ENCODE measurements at regions not wholly inside any gene's neighbourhood (a gene's known extent, or its start where the extent isn't known, plus 50 kb on each side); places are given as distances from the start of the nearest gene placed in this dataset.

GRCh38 chr18:28691496-28691840, 514.5 kb upstream of the CDH2 start:
- Histone ChIP-seq H3K79me2 (ENCODE audit: control insufficient read depth, low read length) (no peaks in the 10 kb centered on the region), H3K27ac (ENCODE audit: low read depth, low read length) (no peak overlapping the region), H3K4me3 (ENCODE audit: low read length) (no peak overlapping the region), H3K4me2 (ENCODE audit: low read length) (no peak overlapping the region), H3K36me3 (ENCODE audit: control insufficient read depth, low read length) (no peaks in the 10 kb centered on the region), H3F3A (ENCODE audit: control insufficient read depth, insufficient read depth) (no peaks in the 10 kb centered on the region), H3K9me2 (replicated peaks; ENCODE audit: control insufficient read depth, low read length) (no peaks in the 10 kb centered on the region), H3K4me1 (ENCODE audit: control insufficient read depth, low read length) (no peaks in the 10 kb centered on the region), H3K27me3 (ENCODE audit: control insufficient read depth, low read length) (no peaks in the 10 kb centered on the region), H3K9me3 (ENCODE audit: control insufficient read depth, insufficient read depth, low read length) (no peaks in the 10 kb centered on the region; the same call in 1 of the 2 replicates), H4K20me1 (ENCODE audit: control insufficient read depth, insufficient read depth, low read depth, low read length) (no peaks in the 10 kb centered on the region)
- TF ChIP-seq, protein P1, sequence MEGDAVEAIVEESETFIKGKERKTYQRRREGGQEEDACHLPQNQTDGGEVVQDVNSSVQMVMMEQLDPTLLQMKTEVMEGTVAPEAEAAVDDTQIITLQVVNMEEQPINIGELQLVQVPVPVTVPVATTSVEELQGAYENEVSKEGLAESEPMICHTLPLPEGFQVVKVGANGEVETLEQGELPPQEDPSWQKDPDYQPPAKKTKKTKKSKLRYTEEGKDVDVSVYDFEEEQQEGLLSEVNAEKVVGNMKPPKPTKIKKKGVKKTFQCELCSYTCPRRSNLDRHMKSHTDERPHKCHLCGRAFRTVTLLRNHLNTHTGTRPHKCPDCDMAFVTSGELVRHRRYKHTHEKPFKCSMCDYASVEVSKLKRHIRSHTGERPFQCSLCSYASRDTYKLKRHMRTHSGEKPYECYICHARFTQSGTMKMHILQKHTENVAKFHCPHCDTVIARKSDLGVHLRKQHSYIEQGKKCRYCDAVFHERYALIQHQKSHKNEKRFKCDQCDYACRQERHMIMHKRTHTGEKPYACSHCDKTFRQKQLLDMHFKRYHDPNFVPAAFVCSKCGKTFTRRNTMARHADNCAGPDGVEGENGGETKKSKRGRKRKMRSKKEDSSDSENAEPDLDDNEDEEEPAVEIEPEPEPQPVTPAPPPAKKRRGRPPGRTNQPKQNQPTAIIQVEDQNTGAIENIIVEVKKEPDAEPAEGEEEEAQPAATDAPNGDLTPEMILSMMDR (IDR thresholded peaks at IDR 0.05; ENCODE audit: low read depth, low read length, poor library complexity, severe bottlenecking): no peak
- TF ChIP-seq EZH2phosphoT487 (IDR thresholded peaks at IDR 0.05; ENCODE audit: borderline replicate concordance, low read length): no peak

GRCh38 chr18:28690836-28691495, 514.0 kb upstream of the CDH2 start:
- Histone ChIP-seq H3K79me2 (ENCODE audit: control insufficient read depth, low read length) (no peaks in the 10 kb centered on the region), H3K27me3 (ENCODE audit: control insufficient read depth, low read length) (no peaks in the 10 kb centered on the region), H3K4me3 (ENCODE audit: low read length) (no peak overlapping the region), H3K4me1 (ENCODE audit: control insufficient read depth, low read length) (no peaks in the 10 kb centered on the region), H4K20me1 (ENCODE audit: control insufficient read depth, insufficient read depth, low read depth, low read length) (no peaks in the 10 kb centered on the region), H3K9me2 (replicated peaks; ENCODE audit: control insufficient read depth, low read length) (no peaks in the 10 kb centered on the region), H3K9me3 (ENCODE audit: control insufficient read depth, insufficient read depth, low read length) (no peaks in the 10 kb centered on the region; the same call in 1 of the 2 replicates), H3K4me2 (ENCODE audit: low read length) (no peak overlapping the region), H3K27ac (ENCODE audit: low read depth, low read length) (no peak overlapping the region), H3F3A (ENCODE audit: control insufficient read depth, insufficient read depth) (no peaks in the 10 kb centered on the region), H3K36me3 (ENCODE audit: control insufficient read depth, low read length) (no peaks in the 10 kb centered on the region)
- no peak for TF ChIP-seq EZH2phosphoT487 (IDR thresholded peaks at IDR 0.05; ENCODE audit: borderline replicate concordance, low read length)
- TF ChIP-seq, protein P1 (IDR thresholded peaks at IDR 0.05; ENCODE audit: low read depth, low read length, poor library complexity, severe bottlenecking): no peak

GRCh38 chr18:28690100-28690499, 513.2 kb upstream of the CDH2 start:
- no peak for TF ChIP-seq EZH2phosphoT487 (IDR thresholded peaks at IDR 0.05; ENCODE audit: borderline replicate concordance, low read length)
- TF ChIP-seq, protein P1 (IDR thresholded peaks at IDR 0.05; ENCODE audit: low read depth, low read length, poor library complexity, severe bottlenecking): no peak
- no peaks in the 10 kb centered on the region for H4K20me1 ChIP-seq (ENCODE audit: control insufficient read depth, insufficient read depth, low read depth, low read length)
- H3K27me3 ChIP-seq (ENCODE audit: control insufficient read depth, low read length): no peaks in the 10 kb centered on the region
- no peak overlapping the region for H3K4me2 ChIP-seq (ENCODE audit: low read length)
- H3K36me3 ChIP-seq (ENCODE audit: control insufficient read depth, low read length): no peaks in the 10 kb centered on the region
- H3K9me2 ChIP-seq (replicated peaks; ENCODE audit: control insufficient read depth, low read length): no peaks in the 10 kb centered on the region
- no peaks in the 10 kb centered on the region for H3K4me1 ChIP-seq (ENCODE audit: control insufficient read depth, low read length)
- H3K9me3 ChIP-seq (ENCODE audit: control insufficient read depth, insufficient read depth, low read length): no peaks in the 10 kb centered on the region; the same call in 1 of the 2 replicates
- no peak overlapping the region for H3K27ac ChIP-seq (ENCODE audit: low read depth, low read length)
- no peaks in the 10 kb centered on the region for H3K79me2 ChIP-seq (ENCODE audit: control insufficient read depth, low read length)
- H3K4me3 ChIP-seq (ENCODE audit: low read length): no peak overlapping the region
- no peaks in the 10 kb centered on the region for H3F3A ChIP-seq (ENCODE audit: control insufficient read depth, insufficient read depth)

All from DOHH2 (cell line).